ENCODE measurements at regions not wholly inside any gene's neighbourhood (a gene's known extent, or its start where the extent isn't known, plus 50 kb on each side); places are given as distances from the start of the nearest gene placed in this dataset.

- H3K4me1 ChIP-seq, result peaks cover 0 to 4% (median 1%) of the 10 kb centered on the region in 4 donors
- DNase-seq, result peak in 1 of 2 donors; percentile 53
Measured at GRCh38 chr17:77724876-77725615, 233.5 kb upstream of the TNRC6C start.

GRCh38 chr17:77725846-77726245, 232.7 kb upstream of the TNRC6C start:
- H3K36me3 ChIP-seq, result no peaks in the 10 kb centered on the region
- peaks cover 0 to 4% (median 1%) of the 10 kb centered on the region in 4 donors for H3K4me1 ChIP-seq
- no peaks in the 10 kb centered on the region for H3K9me3 ChIP-seq
- no peak for ATAC-seq (ENCODE audit: low FRiP score in 2 of 2)
- no peak overlapping the region for H3K4me3 ChIP-seq
- H3K27me3 ChIP-seq, result no peaks in the 10 kb centered on the region
- TF ChIP-seq POLR2AphosphoS5 (IDR thresholded peaks at IDR 0.05) (no peak), EP300 (IDR thresholded peaks at IDR 0.05) (no peak), CTCF (IDR thresholded peaks at IDR 0.05) (no peak), POLR2A (IDR thresholded peaks at IDR 0.05) (no peak)
- WGBS, 2 donors, result 91 to 98% methylated on average over 5 of the region's 5 CpGs
- H3K27ac ChIP-seq, result no peak overlapping the region
- DNase-seq, result no peak

More at GRCh38 chr17:77724876-77725615, 233.5 kb upstream of the TNRC6C start:
- H3K4me3 ChIP-seq, result no peak overlapping the region
- H3K27ac ChIP-seq, result no peak overlapping the region
- H3K27me3 ChIP-seq, result no peaks in the 10 kb centered on the region
- no peak for ATAC-seq (ENCODE audit: low FRiP score in 2 of 2)
- 84 to 85% methylated on average over 14 to 23 of the region's 28 CpGs for WGBS, 2 donors
- H3K9me3 ChIP-seq, result no peaks in the 10 kb centered on the region
- no peaks in the 10 kb centered on the region for H3K36me3 ChIP-seq
- TF ChIP-seq CTCF (IDR thresholded peaks at IDR 0.05) (no peak), POLR2A (IDR thresholded peaks at IDR 0.05) (no peak), EP300 (IDR thresholded peaks at IDR 0.05) (no peak), POLR2AphosphoS5 (IDR thresholded peaks at IDR 0.05) (no peak)

GRCh38 chr17:77726549-77727006, 231.9 kb upstream of the TNRC6C start:
- H3K36me3 ChIP-seq, result no peaks in the 10 kb centered on the region
- H3K9me3 ChIP-seq, result no peaks in the 10 kb centered on the region
- TF ChIP-seq POLR2A (IDR thresholded peaks at IDR 0.05) (no peak), EP300 (IDR thresholded peaks at IDR 0.05) (no peak), POLR2AphosphoS5 (IDR thresholded peaks at IDR 0.05) (no peak), CTCF (IDR thresholded peaks at IDR 0.05) (no peak)
- H3K4me1 ChIP-seq, result peaks cover 0 to 4% (median 1%) of the 10 kb centered on the region in 4 donors
- ATAC-seq (ENCODE audit: low FRiP score in 2 of 2) (no peak), DNase-seq (no peak)
- no peak overlapping the region for H3K27ac ChIP-seq
- 81 to 83% methylated on average over 3 to 4 of the region's 4 CpGs for WGBS, 2 donors
- no peaks in the 10 kb centered on the region for H3K27me3 ChIP-seq
- no peak overlapping the region for H3K4me3 ChIP-seq

- 79% methylated on average over 14 to 17 of the region's 17 CpGs for WGBS, 2 donors
- Histone ChIP-seq H3K27ac (no peak overlapping the region), H3K27me3 (no peaks in the 10 kb centered on the region), H3K9me3 (peaks cover 0 to 3% (median 0%) of the 10 kb centered on the region in 4 donors), H3K36me3 (no peaks in the 10 kb centered on the region), H3K4me1 (peaks cover 0 to 4% (median 1%) of the 10 kb centered on the region in 4 donors), H3K4me3 (no peak overlapping the region)
- no peak for DNase-seq
- TF ChIP-seq POLR2AphosphoS5 (IDR thresholded peaks at IDR 0.05) (no peak), CTCF (IDR thresholded peaks at IDR 0.05) (no peak)
- ATAC-seq (ENCODE audit: low FRiP score in 2 of 2), result no peak
Measured at GRCh38 chr17:77727037-77727615, 231.4 kb upstream of the TNRC6C start.

Measured in upper lobe of left lung (tissue), 6 donors.